NOMO-1 (cell line): ENCODE measurements at regions not wholly inside any gene's neighbourhood (a gene's known extent, or its start where the extent isn't known, plus 50 kb on each side); places are given as distances from the start of the nearest gene placed in this dataset.
A peak's percentile ranks its signal among the peaks of the same experiment; 100 is the strongest.
"Not testable (repeated sequence)": the region's sequence is repeated elsewhere in the genome, so short reads cannot be mapped to it uniquely, and the experiment has no call there.

Experiments
- DNase-seq, 2 experiments: peaks; one replicate each; lab custom pipeline; 2025; ENCODE audit not compliant: unreplicated experiment in 2 of 2; lab: John Stamatoyannopoulos, UW

DNA sequence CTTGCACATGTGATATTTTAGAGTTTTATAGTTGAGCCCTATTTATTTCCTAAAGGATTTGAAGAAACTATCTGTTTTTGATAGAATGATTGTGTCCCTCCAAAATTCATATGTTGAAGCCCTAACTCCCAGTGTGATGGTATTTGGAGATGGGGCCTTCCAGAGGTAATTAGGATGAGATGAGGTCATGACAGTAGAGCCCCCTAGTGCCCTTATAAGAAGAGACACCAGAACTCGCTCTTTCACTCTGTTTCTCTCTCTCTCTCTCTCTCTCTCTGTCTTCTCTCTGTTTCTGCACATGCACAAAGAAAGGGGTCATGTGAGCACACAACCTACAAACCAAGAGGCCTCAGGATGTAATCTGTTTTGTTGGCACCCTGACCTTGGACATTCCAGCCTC is 921.9 kb upstream of the DIAPH2 start:
- DNase-seq = no peak

DNA sequence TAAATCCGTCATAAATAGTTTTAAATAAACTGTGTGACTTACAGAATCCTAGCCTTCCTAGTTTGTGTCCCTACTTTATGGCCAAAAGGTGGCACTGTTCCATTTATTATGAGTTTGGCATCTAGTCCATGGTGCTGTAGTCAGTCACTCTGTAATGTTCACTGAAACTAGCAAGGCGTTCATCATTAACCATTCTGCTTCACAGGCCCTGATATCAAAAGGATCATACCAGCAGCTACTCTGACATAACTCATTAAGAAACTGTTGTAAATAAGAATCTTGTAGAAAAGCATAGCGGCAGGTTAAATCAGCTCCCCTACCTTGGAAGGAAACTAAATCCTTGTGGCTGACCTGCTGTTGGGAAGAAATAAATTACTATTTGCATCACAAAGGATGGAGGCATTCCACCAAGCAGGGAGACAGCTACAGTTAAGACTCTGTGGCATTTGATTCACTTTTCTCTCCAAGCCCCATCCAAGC is 919.6 kb upstream of the DIAPH2 start:
- peak; percentile 1 to 33 for DNase-seq

DNA sequence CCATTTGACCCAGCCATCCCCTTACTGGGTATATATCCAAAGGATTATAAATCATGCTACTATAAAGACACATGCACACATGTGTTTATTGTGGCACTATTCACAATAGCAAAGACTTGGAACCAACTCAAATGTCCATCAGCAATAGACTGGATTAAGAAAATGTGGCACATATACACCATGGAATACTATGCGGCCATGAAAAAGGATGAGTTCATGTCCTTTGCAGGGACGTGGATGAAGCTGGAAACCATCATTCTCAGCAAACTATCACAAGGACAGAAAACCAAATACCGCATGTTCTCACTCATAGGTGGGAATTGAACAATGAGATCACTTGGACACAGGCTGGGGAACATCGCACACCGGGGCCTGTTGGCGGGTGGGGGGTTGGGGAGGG is 913.4 kb upstream of the DIAPH2 start:
- not testable (repeated sequence) for DNase-seq

- DNase-seq = no peak
Observed at GRCh38 chrX:95791876-95792275, 892.8 kb upstream of the DIAPH2 start.

GRCh38 chrX:95797344-95797743 is 887.3 kb upstream of the DIAPH2 start:
- DNase-seq = no peak

DNA sequence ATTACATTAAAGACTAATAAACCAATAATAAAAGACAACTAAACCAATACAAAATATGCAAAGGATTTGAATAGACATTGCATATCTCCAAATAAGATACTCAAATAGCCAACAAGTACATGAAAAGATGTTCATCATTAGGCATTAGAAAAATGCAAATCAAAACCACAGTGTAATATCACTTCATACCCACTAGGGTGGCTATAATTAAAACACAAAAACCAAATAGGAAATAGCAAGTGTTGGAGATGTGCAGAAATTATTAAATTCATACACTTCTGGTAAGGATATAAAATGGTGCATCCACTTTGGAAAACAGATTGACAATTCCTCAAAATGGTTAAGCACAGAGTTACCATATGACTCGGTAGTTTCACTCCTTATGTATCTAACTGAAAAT is 860.8 kb upstream of the DIAPH2 start:
- no peak for DNase-seq

GRCh38 chrX:95835223-95835622 is 849.4 kb upstream of the DIAPH2 start:
- no peak for DNase-seq

GRCh38 chrX:95836517-95836916 is 848.1 kb upstream of the DIAPH2 start:
- DNase-seq = no peak

GRCh38 chrX:95841863-95842262 is 842.8 kb upstream of the DIAPH2 start:
- DNase-seq = no peak

DNA sequence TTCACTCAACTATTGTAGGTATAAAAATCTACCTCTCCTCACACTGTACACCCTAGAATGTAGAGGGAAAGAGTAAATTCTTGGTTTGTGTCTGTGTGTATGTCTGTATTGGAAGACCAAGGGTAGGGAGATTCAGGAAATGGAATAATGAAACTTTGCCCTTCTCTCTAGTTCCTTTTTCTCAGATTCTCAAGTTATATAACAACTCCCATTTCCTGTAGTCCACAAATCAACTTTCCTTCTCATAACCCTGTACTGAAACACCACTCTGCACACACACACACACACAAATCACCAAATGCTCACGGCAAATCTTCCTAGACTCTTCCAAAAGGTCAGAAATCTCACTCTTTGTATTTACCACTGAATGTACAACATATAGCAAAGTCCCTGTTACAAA is 824.5 kb upstream of the DIAPH2 start:
- no peak for DNase-seq

DNA sequence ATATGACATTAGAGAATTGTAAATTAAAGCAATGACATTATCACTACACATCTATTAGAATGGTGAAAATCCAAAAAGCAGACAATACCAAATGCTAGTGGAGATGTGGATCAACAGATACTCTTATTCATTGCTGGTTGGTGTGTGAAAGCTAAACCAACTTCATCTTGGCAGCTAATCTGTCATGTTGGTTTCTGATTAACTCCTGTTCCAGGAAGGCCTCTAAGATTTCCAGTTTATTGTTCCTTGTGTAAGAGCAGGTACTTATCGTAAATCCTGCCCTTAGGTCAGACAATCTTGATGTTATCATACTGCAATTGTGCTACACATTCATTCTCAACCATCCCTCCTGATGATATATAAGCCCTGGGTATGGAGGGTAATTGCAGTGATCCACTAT is 809.0 kb upstream of the DIAPH2 start:
- no peak for DNase-seq

- DNase-seq = no peak
Observed at GRCh38 chrX:95878874-95879273, 805.8 kb upstream of the DIAPH2 start.

GRCh38 chrX:95884186-95884585 is 800.5 kb upstream of the DIAPH2 start:
- DNase-seq = no peak

DNA sequence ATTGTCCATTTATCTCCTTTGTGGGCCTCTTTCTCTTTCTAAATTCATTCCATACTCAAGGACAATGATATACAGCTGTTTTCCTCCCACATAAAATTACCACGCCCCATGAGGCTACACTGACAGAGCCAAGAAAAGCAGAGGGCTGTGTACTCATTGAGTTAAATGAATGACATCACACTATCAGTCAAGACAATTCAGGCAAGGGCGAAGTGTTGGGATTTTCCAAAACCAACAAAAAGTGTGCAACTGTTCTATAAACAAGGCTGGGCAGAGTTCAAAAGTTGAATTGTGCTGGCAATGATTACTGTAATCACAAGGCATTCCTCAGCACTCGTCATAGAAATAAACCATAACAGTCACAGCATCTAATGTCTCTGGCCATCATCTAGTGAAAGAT is 799.6 kb upstream of the DIAPH2 start:
- DNase-seq = no peak

GRCh38 chrX:95889279-95889678 is 795.4 kb upstream of the DIAPH2 start:
- DNase-seq = no peak

DNA sequence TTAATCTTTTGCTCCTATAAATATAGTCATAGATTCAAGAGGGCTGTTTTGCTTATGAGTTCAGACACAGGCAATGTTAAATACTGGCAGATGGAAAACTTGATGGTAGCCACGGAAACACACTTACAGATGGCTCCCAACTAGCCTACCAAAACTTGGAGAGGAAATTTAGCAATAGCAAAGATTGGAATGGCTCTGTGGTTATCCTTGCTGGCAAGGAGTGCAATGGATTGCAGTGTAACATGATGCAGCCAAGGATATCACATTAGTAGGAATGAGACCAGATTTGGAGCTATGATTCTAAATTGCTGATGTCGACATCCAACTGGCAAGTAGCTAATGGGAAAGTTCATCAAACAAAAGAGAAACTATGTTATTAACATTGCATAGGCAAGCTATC is 791.0 kb upstream of the DIAPH2 start:
- DNase-seq = no peak

DNA sequence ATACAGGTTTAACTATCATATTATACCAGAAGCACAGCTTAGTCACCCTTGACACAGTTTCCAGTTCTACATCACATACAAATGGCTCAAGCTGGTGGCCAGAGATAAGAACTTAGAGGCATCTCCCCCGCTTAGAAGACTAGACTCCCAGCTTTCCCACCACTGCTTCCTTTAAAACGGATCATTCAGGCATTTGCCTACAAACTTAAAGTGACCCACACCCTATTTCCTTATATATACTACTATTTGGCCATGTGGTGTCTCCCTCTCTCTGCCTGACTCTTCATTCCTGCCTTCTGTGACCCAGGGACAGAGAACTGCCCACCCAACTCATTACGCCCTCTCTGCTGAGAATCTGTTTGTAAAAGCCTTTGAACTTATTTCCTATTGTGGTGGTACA is 781.2 kb upstream of the DIAPH2 start:
- no peak for DNase-seq

GRCh38 chrX:95903975-95904374 is 780.7 kb upstream of the DIAPH2 start:
- DNase-seq = no peak

GRCh38 chrX:95907081-95907480 is 777.6 kb upstream of the DIAPH2 start:
- DNase-seq = no peak

GRCh38 chrX:95911062-95911461 is 773.6 kb upstream of the DIAPH2 start:
- DNase-seq = no peak

DNA sequence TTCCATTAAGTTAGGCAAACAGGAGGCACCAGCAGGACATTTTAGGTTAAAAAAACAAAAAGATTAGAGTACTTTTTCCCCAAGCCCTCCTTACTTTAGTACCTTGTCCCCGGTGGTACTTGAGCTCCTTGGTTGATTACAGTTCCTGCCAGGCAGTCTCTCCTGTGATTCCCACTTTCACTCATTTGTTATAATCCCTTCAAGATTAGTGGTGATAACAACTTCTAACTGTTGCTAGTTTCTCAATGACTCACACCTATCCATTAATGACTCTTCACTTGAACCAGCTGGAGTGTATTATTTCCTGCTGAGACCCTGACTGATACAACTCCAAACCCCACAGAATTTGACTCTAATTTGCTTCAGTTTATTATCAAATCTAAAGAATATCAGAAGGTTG is 765.0 kb upstream of the DIAPH2 start:
- DNase-seq = no peak

DNA sequence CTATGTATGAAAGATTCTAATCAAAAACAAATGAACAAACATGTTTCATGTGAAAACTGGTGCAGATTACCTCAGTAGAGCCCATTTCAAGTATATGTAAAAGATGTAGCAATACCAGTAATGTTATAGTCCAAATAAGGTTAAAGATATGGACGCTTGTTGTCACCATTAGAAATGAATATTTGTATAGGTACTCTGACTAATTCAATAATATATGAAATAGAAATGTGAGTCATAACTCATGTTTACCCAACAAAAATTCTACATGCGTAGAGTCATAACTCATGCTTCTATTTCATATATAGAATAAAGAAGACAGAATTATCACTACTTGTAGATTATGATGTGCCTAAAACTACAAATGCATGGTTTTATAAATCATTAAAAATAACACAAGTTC is 739.1 kb upstream of the DIAPH2 start:
- no peak for DNase-seq

DNA sequence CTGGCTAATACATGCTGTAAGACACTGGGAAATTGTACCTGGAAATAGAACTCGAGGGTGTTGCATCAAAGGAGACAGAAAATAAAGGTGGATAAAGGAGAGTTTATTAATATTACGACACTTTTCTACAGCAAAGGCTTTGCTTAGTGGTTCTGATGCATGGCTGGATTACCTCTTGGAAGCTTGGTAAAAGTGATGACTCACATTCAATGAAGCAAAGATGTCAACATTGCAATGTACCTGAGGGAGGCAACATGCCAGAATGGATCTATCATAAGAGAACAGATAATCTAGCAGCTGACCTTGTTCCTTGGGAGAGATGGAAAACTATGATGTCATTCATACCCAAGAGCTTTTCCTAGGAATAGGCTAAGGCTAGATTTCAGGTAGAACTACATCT is 735.1 kb upstream of the DIAPH2 start:
- no peak for DNase-seq

DNA sequence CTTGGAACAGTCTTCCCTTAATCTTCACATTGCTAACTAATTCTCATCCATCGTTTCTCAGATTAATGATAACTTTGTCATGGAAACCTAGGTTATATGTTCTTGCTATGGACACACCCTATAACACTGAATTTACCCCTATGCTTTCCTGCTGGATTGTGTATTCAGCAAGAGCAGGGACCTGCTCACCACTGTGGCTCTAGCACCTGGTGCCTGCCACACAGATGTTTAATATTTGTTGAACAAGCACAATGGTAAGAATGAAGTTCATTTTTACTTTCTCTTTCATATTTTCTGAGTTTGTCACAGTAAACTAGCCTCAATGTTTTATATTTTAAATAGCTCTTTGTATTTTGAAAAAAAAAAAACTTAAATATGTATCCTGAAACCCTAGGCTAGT is 734.0 kb upstream of the DIAPH2 start:
- no peak for DNase-seq
